ENCODE measurements at regions not wholly inside any gene's neighbourhood (a gene's known extent, or its start where the extent isn't known, plus 50 kb on each side); places are given as distances from the start of the nearest gene placed in this dataset.

DNA sequence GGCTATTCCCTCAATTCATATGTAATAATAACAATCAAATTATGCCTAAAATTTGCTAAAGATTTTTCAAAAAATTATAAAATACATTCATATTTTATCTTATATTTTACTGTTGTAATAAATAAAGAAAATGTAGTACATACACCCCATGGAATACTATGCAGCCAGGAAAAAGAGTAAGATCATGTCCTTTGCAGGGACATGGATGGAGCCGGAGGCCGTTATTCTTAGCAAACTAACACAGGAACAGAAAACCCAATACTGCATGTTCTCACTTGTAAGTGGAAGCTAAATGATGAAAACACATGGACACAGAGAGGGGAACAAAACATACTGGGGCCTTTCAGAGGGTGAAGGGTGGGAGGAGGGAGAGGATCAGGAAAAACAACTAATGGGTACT is 584.2 kb upstream of the MMS22L start:
- Histone ChIP-seq H3K9me3 (ENCODE audit: low read depth) (no peaks in the 10 kb centered on the region), H3K4me1 (ENCODE audit: insufficient read depth) (no peaks in the 10 kb centered on the region), H2AFZ (no peak overlapping the region), H3K36me3 (ENCODE audit: low read depth) (no peaks in the 10 kb centered on the region), H3F3A (ENCODE audit: insufficient read depth) (no peaks in the 10 kb centered on the region), H3K27me3 (replicated peaks; ENCODE audit: insufficient read depth) (no peaks in the 10 kb centered on the region), H4K20me1 (ENCODE audit: insufficient read depth) (no peaks in the 10 kb centered on the region), H3K79me2 (ENCODE audit: insufficient read depth) (no peaks in the 10 kb centered on the region), H3K9ac (no peak overlapping the region), H3K9me2 (ENCODE audit: insufficient read depth) (no peaks in the 10 kb centered on the region), H3K27ac (no peak overlapping the region), H3K4me2 (ENCODE audit: unreplicated experiment) (no peak overlapping the region), H3K4me3 (no peak overlapping the region)
- no peak for DNase-seq
- in situ Hi-C loops (cut with MboI): no loop called here
- 47 to 48% methylated on average over 2 of the region's 2 CpGs for WGBS, 2 experiments (ENCODE audit: low coverage in 1 of 2, low lambda C conversion rate in 2 of 2, missing lambda C conversion rate in 2 of 2)
- TF ChIP-seq EZH2 (IDR thresholded peaks at IDR 0.05; ENCODE audit: insufficient read depth, poor library complexity, severe bottlenecking) (no peak), EZH2phosphoT487 (IDR thresholded peaks at IDR 0.05; ENCODE audit: insufficient read depth, low read depth) (no peak)

DNA sequence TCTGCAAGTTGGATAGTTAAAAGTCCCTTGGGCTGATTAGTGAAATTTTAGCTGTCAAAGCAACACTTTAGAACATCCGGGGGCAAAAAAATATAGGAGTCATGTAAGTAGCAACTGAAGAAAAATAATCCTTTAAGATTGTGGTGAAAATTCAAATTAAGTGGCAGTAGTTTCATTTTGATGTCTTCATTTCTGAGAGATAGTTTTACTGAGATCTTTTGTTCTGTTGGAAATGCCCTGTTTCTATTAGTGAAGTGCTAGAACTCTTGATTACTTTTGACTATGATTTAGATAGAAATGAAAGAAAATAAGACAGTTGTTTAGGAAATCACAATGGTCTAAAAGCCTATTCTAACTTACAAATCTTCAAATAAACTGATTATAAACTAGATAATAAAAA is 587.3 kb upstream of the MMS22L start:
- TF ChIP-seq EZH2phosphoT487 (IDR thresholded peaks at IDR 0.05; ENCODE audit: insufficient read depth, low read depth) (no peak), EZH2 (IDR thresholded peaks at IDR 0.05; ENCODE audit: insufficient read depth, poor library complexity, severe bottlenecking) (no peak)
- 0% methylated on average over 1 of the region's 1 CpG for WGBS, 2 experiments (ENCODE audit: low coverage in 1 of 2, low lambda C conversion rate in 2 of 2, missing lambda C conversion rate in 2 of 2)

DNA sequence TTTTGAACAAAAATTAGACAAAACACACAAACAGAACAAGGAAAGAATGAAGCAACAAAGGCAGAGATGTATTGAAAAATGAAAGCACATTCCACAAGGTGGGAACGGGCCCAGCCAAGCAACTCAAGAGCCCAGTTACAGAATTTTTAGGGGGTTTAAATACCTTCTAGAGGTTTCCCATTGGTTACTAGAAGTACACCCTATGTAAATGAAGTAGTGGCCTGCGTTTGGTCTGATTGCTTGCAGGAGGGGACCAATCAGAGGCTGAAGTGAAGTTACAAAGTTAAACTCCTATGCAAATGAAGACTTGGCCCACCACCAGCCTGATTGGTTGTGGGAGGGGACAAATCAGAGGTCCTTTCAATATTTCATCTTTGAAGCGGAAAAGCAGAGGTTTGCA is 593.7 kb upstream of the MMS22L start:
- H3K27me3 ChIP-seq (replicated peaks; ENCODE audit: insufficient read depth): no peaks in the 10 kb centered on the region

More for the DNA sequence above, 587.3 kb upstream of the MMS22L start:
- in situ Hi-C loops (cut with MboI): no loop called here
- H4K20me1 ChIP-seq (ENCODE audit: insufficient read depth): no peaks in the 10 kb centered on the region
- no peaks in the 10 kb centered on the region for H3K9me2 ChIP-seq (ENCODE audit: insufficient read depth)
- no peak overlapping the region for H3K4me3 ChIP-seq
- H3K79me2 ChIP-seq (ENCODE audit: insufficient read depth): no peaks in the 10 kb centered on the region
- no peaks in the 10 kb centered on the region for H3K4me1 ChIP-seq (ENCODE audit: insufficient read depth)
- H3K4me2 ChIP-seq (ENCODE audit: unreplicated experiment): no peak overlapping the region
- no peak for DNase-seq
- no peaks in the 10 kb centered on the region for H3K27me3 ChIP-seq (replicated peaks; ENCODE audit: insufficient read depth)
- H3K36me3 ChIP-seq (ENCODE audit: low read depth): no peaks in the 10 kb centered on the region
- no peaks in the 10 kb centered on the region for H3K9me3 ChIP-seq (ENCODE audit: low read depth)
- H3F3A ChIP-seq (ENCODE audit: insufficient read depth): no peaks in the 10 kb centered on the region
- no peak overlapping the region for H2AFZ ChIP-seq
- H3K27ac ChIP-seq: no peak overlapping the region
- no peak overlapping the region for H3K9ac ChIP-seq

DNA sequence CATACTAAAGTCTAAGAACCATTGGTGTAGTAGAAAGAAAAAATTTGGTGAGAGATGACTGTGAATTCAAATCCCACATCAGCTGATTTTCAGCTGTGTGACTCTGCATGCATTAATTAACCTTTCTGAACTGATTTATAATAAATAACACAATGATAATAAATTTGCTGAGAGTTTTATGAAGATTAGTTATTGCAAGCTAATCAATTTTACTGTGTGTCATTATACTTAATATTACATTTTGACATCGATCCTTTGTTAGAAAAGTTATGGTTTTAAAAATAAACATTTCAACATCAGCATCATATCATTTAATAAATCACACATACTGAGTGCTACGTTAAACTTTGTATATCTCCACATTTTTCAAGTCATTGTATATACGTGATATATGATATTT is 599.7 kb upstream of the MMS22L start:
- Histone ChIP-seq H3K9me2 (ENCODE audit: insufficient read depth) (no peaks in the 10 kb centered on the region), H3K4me3 (no peak overlapping the region), H3F3A (ENCODE audit: insufficient read depth) (no peaks in the 10 kb centered on the region), H3K27ac (no peak overlapping the region), H3K27me3 (replicated peaks; ENCODE audit: insufficient read depth) (no peaks in the 10 kb centered on the region), H3K4me2 (ENCODE audit: unreplicated experiment) (no peak overlapping the region), H3K9ac (no peak overlapping the region), H2AFZ (no peak overlapping the region), H4K20me1 (ENCODE audit: insufficient read depth) (no peaks in the 10 kb centered on the region), H3K4me1 (ENCODE audit: insufficient read depth) (no peaks in the 10 kb centered on the region), H3K79me2 (ENCODE audit: insufficient read depth) (no peaks in the 10 kb centered on the region), H3K9me3 (ENCODE audit: low read depth) (no peaks in the 10 kb centered on the region), H3K36me3 (ENCODE audit: low read depth) (no peaks in the 10 kb centered on the region)
- TF ChIP-seq EZH2phosphoT487 (IDR thresholded peaks at IDR 0.05; ENCODE audit: insufficient read depth, low read depth) (no peak), EZH2 (IDR thresholded peaks at IDR 0.05; ENCODE audit: insufficient read depth, poor library complexity, severe bottlenecking) (no peak)
- no peak for DNase-seq
- in situ Hi-C loops (cut with MboI): no loop called here
- 65 to 69% methylated on average over 3 of the region's 3 CpGs for WGBS, 2 experiments (ENCODE audit: low coverage in 1 of 2, low lambda C conversion rate in 2 of 2, missing lambda C conversion rate in 2 of 2)

More for the DNA sequence above, 593.7 kb upstream of the MMS22L start:
- no peak overlapping the region for H3K4me2 ChIP-seq (ENCODE audit: unreplicated experiment)
- H3K27ac ChIP-seq: no peak overlapping the region
- in situ Hi-C loops (cut with MboI): no loop called here
- H2AFZ ChIP-seq: no peak overlapping the region
- H3F3A ChIP-seq (ENCODE audit: insufficient read depth): no peaks in the 10 kb centered on the region
- H3K9ac ChIP-seq: no peak overlapping the region
- H3K4me3 ChIP-seq: no peak overlapping the region
- no peaks in the 10 kb centered on the region for H3K4me1 ChIP-seq (ENCODE audit: insufficient read depth)
- H3K36me3 ChIP-seq (ENCODE audit: low read depth): no peaks in the 10 kb centered on the region
- no peaks in the 10 kb centered on the region for H4K20me1 ChIP-seq (ENCODE audit: insufficient read depth)
- H3K9me3 ChIP-seq (ENCODE audit: low read depth): no peaks in the 10 kb centered on the region
- DNase-seq: no peak
- no peaks in the 10 kb centered on the region for H3K79me2 ChIP-seq (ENCODE audit: insufficient read depth)
- TF ChIP-seq EZH2phosphoT487 (IDR thresholded peaks at IDR 0.05; ENCODE audit: insufficient read depth, low read depth): no peak
- no peak for TF ChIP-seq EZH2 (IDR thresholded peaks at IDR 0.05; ENCODE audit: insufficient read depth, poor library complexity, severe bottlenecking)
- H3K9me2 ChIP-seq (ENCODE audit: insufficient read depth): no peaks in the 10 kb centered on the region
- 55 to 67% methylated on average over 3 of the region's 3 CpGs for WGBS, 2 experiments (ENCODE audit: low coverage in 1 of 2, low lambda C conversion rate in 2 of 2, missing lambda C conversion rate in 2 of 2)

DNA sequence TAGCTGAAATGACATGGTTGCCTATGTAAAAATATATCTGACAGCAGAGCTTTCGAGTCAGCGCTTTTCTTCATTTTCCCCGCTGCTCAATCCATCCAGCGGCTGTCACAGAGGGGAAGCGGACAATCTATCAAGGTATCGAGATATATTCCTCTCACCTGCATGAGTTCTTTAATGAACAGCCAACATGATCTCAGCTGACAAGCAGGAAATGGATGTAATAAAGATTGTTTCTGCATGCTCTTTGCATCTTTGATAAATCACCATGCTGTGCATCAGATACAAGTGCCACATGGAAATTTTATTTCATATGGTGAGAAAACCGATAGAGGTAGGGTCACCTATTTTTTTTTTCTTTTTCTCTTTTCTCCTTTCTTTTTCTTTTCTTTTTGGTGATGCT is 602.3 kb upstream of the MMS22L start:
- H3K36me3 ChIP-seq (ENCODE audit: low read depth): no peaks in the 10 kb centered on the region
- no peaks in the 10 kb centered on the region for H3K9me3 ChIP-seq (ENCODE audit: low read depth)
- H4K20me1 ChIP-seq (ENCODE audit: insufficient read depth): no peaks in the 10 kb centered on the region
- H3K9ac ChIP-seq: no peak overlapping the region
- no peaks in the 10 kb centered on the region for H3K9me2 ChIP-seq (ENCODE audit: insufficient read depth)
- H3K4me1 ChIP-seq (ENCODE audit: insufficient read depth): no peaks in the 10 kb centered on the region
- in situ Hi-C loops (cut with MboI): no loop called here
- H3K27ac ChIP-seq: no peak overlapping the region
- no peak overlapping the region for H3K4me2 ChIP-seq (ENCODE audit: unreplicated experiment)
- DNase-seq: no peak
- no peaks in the 10 kb centered on the region for H3K27me3 ChIP-seq (replicated peaks; ENCODE audit: insufficient read depth)
- H3K79me2 ChIP-seq (ENCODE audit: insufficient read depth): no peaks in the 10 kb centered on the region
- no peak overlapping the region for H2AFZ ChIP-seq
- 81 to 83% methylated on average over 7 of the region's 7 CpGs for WGBS, 2 experiments (ENCODE audit: low coverage in 1 of 2, low lambda C conversion rate in 2 of 2, missing lambda C conversion rate in 2 of 2)
- H3K4me3 ChIP-seq: no peak overlapping the region
- H3F3A ChIP-seq (ENCODE audit: insufficient read depth): no peaks in the 10 kb centered on the region
- no peak for TF ChIP-seq EZH2 (IDR thresholded peaks at IDR 0.05; ENCODE audit: insufficient read depth, poor library complexity, severe bottlenecking)
- TF ChIP-seq EZH2phosphoT487 (IDR thresholded peaks at IDR 0.05; ENCODE audit: insufficient read depth, low read depth): no peak

Measured in GM23248 (cell line).